SKM-1 (cell line): ENCODE measurements at regions not wholly inside any gene's neighbourhood (a gene's known extent, or its start where the extent isn't known, plus 50 kb on each side); places are given as distances from the start of the nearest gene placed in this dataset.
"Not testable (repeated sequence)": the region's sequence is repeated elsewhere in the genome, so short reads cannot be mapped to it uniquely, and the experiment has no call there.

Experiments used
- DNase-seq: peaks from one replicate; lab custom pipeline; 2025; ENCODE audit not compliant: unreplicated experiment; lab: John Stamatoyannopoulos, UW

DNA sequence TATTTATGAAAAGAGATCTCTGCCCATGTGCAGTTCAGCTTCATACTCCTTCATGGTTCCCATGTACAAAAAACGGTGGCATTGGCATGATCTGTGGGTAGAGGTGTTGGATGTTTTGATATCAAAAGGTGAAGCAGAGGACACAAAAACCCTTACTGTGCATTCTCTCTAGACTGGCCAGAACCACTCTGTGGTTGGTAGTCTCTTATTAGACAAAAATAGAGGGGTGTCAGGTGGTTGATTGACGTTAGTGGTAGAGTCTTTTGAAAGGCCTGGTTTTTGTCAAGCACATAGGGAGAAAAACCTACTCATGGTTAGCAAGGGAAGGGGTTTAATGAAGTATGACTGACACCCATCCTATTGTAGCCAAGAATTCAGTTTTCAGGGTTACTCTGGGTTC lies 400.0 kb upstream of the TMPRSS15 start:
- DNase-seq = no peak

DNA sequence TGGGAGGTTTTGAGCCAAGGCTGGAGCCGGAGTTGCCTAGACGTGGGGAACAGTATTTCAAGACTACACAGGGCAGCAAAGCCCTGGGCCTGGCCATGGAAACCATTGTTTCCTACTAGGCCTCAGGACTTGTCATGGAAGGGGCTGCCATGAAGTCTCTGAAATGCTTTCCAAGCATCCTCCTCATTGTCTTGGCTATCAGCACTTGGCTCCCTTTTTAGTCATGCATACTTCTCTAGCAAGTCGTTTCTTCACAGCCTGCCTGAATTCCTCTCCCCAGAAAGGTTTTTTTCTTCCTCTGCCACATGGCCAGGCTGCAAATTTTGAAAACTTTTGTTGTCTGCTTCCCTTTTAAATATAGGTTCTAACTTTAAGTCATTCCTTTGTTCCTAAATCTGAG lies 406.6 kb upstream of the TMPRSS15 start:
- no peak for DNase-seq

DNA sequence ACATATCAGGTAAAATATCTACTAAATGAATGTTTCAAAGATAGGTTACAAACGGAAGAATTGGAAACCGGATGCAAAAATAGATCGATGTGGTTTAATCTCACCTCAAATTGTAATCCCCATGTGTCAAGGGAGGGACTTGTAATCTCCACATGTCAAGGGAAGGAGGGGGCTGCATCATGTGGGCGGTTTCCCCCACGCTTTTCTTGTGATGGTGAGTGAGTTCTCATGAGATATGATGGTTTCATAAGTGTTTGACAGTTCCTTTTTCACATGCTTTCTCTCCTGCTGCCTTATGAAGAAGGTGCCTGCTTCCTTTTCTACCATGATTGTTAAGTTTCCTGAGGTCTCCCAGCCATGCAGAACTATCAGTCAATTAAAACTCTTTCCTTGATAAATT lies 408.7 kb upstream of the TMPRSS15 start:
- peak; percentile 65 for DNase-seq

DNA sequence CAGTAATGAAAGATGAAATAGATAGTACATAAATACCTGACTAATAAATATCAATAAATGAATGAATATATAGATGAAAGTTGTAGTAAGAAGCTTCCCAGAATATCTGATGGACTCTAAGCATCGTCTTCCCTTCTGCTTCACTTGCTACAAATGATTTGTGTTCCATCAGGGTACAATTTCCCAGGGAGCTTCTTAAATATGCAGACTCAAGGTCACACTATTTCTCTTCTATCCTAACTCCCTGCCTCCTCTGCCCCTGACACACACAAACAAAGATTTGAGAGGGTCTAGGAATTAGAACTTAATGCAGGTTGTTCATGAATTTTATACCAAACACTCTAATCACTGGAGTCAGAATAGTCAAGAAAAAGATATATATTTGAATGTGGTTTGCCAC lies 415.9 kb upstream of the TMPRSS15 start:
- no peak for DNase-seq

DNA sequence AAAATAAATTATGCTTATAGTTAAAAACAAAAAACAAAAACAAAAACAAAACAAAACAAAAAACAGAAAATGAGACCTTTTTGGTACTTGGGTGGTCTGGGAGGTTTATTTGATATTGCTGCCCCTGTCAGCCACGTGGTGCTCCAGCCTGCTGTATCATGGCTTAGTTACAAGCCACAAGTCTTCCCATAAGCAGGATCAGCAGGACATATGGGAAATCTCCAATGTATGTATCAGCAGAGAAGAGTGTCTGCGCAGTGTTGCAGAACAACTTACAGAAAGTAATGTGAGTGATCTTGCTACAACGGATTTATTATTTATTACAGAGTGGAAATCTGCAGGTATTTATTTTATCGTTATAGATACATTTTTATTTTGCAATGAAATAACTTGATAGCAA lies 423.0 kb upstream of the TMPRSS15 start:
- no peak for DNase-seq

DNA sequence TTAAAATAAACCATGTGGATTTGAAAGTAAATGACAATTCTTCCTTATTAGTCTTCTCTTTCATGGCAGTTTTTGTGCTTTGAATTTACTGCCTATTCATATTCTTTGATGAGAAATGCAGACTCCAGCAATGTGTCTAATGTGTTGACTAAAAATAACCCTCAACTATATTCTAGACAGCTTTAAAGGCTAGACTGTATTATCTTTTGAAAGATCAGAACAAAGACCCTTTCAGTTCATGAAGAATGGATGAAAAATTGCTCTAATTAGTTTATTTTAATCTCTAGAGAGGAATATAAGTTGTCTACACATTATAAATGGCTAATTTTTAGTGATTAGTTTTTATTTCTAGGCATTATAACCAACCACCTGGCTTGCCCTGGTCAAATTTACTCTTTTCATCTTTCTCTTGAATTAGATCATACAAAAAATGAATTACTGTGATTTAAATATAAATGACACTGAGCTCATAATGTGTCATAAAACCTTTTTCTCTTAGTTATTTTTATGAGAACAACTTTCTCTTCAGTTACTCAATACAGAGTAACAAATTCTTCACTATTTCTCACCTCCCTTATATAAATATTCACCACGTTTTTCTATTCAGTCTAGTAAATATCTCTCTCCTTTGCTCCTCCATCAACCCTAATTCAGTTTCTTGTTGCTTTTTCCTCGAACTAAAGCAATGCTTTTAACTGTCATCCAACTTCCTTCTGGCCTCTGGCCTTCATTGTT lies 428.5 kb upstream of the TMPRSS15 start:
- DNase-seq = no peak

DNA sequence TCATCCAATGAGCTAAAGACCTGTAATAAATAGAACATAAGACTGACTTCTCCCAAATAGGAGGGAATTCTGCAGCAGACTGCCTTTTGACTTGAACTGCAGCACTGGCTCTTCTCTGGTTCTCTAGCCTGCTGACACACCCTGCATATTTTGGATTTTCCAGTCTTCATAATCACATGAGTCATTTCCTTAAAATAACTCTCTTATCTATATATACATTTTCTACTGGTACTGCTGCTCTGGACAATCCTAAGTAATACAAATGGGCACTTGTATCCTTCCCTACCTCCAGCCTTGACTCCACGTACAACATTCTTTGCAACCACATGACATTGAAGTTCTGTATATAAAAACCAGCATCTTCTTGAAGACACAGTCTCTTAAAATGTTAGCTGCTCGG lies 429.4 kb upstream of the TMPRSS15 start:
- DNase-seq = no peak

DNA sequence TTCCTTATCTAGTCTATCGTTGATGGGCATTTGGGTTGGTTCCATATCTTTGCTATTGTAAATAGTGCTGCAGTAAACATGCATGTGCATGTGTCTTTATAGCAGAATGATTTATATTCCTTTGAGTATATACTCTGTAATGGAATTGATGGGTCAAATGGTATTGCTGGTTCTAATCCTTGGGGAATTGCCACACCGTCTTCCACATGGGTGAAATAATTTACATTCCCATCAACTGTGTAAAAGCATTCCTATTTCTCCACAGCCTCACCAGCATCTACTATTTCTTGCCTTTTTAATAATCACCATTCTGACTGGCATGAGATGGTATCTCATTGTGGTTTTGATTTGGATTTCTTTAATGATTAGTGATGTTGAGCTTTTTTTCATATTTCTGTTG lies 430.5 kb upstream of the TMPRSS15 start:
- not testable (repeated sequence) for DNase-seq

DNA sequence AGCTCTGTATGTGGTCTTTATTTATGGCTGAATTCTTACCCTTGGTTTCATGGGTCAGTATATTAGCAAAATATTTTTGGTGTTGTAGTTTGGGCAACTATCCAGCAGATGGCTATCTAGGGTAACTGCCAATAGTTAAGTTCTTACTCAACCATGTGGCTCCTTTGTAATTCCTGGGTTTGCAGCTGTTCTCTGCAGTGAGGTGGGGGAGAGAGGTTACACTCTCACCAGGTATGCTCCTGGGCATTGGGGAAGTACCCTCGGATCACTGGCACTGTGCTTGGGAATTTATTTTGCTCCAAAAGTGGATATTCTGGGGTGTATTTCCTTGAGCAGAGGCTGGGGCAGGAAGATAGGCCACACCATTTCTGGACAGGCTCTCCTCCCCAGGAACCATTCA lies 436.7 kb upstream of the TMPRSS15 start:
- no peak for DNase-seq

DNA sequence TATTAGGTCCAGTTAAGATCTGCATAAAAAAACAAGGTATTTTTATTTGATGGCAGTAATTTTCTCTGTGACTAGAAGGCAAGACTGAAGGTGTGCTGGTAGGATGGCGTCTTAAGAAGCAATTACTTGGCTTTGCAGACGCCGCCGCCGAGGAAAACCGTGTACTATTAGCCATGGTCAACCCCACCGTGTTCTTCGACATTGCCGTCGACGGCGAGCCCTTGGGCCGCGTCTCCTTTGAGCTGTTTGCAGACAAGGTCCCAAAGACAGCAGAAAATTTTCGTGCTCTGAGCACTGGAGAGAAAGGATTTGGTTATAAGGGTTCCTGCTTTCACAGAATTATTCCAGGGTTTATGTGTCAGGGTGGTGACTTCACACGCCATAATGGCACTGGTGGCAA lies 454.0 kb upstream of the TMPRSS15 start:
- DNase-seq = not testable (repeated sequence)

DNA sequence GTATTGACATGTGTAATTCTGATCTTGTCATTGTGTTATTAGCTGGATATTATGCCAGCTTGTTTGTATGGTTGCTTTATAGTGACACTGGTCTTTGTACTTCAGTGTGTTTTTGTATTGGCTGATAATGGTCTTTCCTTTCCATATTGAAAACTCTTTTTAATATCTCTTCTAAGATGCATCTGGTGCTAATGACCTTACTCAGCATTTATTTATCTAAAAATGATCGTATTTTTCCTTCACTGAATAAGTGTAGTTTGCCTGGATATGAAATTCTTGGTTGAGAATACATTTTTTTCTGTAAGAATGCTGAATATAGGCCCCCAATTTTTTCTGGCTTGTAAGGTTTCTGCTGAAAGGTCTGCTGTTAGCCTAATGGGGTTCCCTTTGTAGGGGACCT lies 465.5 kb upstream of the TMPRSS15 start:
- DNase-seq = no peak

DNA sequence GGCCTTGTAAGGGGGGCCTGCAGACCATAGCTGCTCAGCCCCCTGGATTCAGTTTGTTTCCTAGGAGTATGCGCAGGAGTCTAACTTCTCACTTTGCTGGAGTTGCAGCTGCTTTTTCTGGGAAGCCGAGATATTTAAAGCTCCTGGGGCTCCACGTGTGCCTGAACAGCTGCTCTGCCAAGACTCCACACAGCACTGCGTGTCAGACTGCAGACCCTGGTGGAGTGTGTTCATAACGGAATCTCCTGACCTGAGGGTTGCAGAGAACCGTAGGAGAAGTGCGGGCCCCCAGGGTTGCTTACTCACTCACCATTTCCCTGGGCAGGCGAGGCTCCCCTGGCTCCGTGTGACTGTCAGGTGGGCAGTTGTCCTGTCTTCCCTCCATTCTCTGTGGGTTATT lies 474.3 kb upstream of the TMPRSS15 start:
- no peak for DNase-seq

DNA sequence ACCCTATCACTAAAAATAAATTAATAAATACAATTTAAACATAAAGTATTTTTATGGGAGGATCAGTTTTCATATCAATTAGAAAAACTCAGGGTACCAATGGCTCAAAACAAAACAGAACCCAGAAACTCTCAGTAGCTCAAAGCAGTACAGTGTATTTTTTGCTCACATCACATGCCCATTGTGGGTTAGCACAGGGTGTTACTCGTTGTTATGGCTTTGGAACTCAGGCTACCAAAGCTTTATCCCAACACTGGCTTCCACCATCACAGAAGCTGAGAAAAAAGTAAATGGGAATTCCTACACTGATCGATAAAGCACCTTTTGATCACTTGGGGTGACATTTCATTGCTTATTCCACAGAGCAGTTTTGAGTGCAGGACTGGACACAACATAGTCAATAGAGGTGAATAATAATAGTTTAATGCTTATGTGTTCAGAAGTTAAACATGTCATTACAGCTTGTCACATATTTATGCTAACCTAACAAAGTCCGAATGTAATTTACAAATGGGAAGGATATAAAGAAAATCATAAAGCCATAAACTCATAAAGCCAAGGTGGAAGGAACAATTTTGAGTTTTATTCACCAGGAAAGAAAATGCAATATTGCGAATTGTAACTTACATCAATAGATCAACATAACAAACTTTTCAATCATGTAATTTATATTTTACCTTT lies 484.5 kb upstream of the TMPRSS15 start:
- DNase-seq = no peak

DNA sequence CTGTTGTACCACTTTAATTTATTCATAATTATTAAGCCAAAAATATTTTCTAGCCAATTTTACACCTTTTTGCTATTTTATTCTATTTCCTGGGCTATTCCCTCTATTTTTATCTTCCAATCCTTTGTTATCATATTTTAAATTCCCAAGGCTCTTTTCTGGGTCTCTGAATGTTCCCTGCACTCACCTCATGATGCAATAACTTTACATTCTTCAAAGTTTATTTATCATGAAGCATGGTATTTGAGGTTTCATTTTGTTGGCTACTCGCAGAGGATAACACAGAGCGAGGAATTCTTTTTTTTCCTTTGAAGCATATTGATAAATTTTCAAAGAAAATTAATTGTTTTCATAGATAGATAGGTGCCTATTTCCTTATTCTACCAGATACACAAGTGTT lies 489.8 kb upstream of the TMPRSS15 start:
- DNase-seq = no peak

DNA sequence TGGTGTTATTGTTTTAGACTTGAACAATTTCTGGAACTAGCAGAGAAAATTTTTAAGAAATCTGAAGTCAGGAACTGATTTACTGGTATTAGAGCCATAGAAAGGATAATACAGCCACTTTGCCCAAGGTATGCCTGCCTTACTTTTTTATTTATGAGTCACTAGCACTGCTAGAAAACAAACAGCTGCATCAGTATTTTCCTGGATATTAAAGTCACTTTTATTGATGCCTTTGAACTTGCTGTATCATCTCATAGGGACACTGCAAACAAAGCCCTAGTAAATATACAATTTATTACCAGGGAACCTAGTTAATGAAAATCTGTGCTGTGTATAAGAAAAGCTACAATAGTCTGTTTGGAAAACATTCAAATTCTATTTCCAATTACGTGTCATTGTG lies 490.8 kb upstream of the TMPRSS15 start:
- DNase-seq = no peak

DNA sequence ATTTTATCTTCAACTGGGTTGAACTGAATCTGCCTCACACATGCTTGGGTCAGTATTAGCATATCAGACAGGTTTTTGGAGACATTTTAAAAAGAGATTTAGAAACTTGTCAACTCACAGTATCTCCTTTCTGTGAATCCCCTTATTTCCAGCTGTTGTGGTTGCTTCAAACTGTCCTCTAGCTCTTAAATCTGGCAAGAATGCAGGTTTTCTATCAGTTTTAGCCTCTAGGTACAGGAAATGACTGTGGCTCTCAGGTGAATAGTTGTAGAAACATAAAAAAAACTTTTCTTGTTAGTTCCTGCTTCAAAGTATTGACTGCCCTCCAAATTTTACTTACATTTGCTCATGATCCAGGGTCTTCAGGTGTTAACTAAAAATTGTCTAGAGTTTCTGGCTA lies 495.7 kb upstream of the TMPRSS15 start:
- no peak for DNase-seq

DNA sequence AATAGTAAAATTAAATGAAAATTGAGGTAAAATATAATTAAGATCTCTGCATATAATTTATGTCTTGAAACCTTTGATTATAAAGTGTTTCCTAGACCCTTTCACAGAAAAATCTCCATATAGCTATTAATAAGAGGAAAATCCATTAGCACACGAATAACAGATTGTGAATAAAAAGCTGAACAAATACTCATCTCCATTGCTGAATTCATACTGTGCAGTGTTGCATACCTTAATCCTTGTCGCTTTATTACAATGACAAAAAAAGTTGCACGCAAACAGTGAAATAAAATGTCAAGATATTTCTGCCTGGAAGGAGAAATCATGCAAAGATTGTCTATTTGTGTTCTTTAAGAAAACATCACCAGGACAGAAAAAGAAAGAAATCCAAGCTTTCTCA lies 499.1 kb upstream of the TMPRSS15 start:
- no peak for DNase-seq

DNA sequence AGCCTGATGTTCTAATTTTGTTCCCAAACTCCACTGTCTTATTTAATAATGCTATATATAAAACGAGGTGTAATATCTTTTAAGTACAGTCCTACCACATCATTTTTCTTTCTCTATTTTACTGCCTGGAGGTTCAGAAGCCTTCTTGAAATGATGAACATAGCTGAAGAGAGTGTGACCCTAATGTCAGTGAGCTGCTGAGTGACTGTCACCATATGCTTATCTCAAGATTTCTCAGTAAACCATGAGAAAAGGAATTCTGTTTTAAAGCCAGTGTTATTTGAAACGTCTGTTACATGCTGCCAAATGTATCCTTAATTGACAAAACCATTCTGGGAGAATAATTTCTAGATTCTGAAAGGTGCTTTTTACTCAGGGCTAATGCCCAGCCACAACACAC lies 503.5 kb upstream of the TMPRSS15 start:
- no peak for DNase-seq

DNA sequence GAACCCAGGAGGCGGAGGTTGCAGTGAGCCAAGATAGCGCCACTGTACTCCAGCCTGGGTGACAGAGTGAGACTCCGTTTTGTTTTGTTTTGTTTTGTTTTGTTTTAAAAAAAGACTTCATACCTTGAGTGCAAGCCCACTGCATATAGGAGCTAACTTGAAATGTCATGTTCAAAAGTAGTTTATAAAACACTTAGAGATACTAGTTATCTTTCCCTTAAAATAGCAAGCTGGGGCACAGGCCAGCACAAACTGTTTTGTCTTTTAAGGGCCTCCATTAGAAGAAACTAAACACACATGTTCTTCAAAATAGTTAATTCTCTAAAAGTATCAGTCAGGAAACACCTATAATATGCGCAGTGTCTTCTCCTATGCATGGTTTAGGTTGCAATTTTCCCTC lies 505.1 kb upstream of the TMPRSS15 start:
- DNase-seq = no peak

DNA sequence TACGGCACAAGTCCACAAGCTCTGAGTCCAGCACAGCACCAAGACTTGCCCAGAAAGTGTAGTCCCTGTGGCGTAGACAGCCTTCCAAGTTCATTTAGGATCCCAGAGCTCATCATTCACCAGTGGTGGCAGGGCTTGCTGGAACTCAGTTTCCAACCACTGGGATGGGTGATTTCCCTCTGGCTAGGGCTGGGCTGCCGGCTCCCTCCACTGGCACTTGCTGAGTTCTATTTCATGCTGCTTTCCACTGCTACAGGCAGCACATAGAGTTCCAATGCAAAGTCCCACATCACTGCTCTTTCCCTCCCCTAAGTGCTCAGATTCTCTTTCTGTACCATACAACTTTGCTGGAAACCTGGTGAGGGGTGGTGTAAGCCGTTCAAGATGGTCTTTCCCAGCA lies 510.3 kb upstream of the TMPRSS15 start:
- DNase-seq = no peak

DNA sequence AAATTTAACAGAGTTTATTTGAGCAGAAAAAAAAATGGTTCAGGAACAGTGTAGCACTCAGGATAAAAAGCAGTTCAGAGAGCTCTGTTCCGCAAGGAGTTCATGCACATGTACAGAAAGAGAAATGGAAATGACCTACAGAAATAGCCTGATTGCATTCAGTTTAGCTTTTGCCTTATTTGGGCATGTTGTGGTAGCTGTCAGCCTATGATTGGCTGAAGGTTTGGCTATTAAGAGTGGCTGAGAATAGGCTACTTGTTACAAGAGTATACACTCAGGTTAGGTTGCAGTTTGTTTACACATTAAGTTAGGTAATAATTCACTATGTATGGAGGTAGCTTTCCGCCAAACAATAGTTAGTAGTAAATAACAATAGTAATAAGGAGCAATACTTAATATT lies 511.0 kb upstream of the TMPRSS15 start:
- DNase-seq = no peak

DNA sequence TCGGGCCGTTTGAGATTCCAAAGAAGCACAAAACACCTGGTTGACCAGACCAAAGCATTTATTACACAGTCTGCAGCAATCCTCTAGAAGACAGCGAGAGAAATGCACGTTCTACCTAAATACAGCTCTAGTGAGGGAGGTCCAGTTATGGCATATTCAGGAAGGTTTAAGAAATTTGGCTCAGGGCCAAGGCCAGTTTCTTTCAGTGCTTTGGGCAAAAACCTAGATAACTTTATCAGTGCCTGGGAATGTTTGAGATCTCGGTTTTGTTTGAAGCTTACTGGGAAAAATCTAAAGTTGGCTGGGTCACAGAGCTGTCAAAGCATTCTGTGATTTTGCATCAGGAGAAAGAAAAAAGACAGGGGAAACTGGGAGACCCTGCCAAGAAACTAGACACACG lies 514.0 kb upstream of the TMPRSS15 start:
- no peak for DNase-seq

DNA sequence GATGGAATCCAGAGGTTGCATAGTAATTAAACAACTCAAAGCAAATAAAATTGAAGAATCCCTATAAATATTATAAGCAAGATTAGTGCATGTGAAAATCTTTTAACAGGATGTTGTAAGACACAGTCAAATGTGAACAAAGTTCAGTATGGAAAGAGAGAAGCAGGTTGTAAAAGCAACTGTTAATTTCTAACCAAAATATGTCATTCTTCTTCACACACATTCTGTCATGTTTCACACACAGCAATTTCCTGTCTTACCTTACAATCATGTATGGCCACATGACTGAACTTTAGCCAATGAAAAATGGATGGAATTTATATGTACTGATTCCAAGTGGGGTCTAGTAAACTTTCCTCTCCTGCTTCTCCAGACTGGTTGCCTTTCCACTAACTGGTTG lies 527.7 kb upstream of the TMPRSS15 start:
- DNase-seq = no peak
